K562 (cell line): ENCODE measurements at regions not wholly inside any gene's neighbourhood (a gene's known extent, or its start where the extent isn't known, plus 50 kb on each side); places are given as distances from the start of the nearest gene placed in this dataset.
A peak's percentile ranks its signal among the peaks of the same experiment; 100 is the strongest.
"Not testable (repeated sequence)": the region's sequence is repeated elsewhere in the genome, so short reads cannot be mapped to it uniquely, and the experiment has no call there.

Experiments used
- ATAC-seq: fragments of 200-7000 bp; cut with Tn5 transposase; 3 replicates; pipeline ENCODE4 v1.9.1; 2020; ENCODE audit warnings: moderate library complexity
- BruUV-seq: library from RNA; stranded (reverse); fragments of 400-500 nt; replicated peaks from 2 replicates; lab custom pipeline; 2021; lab: Mats Ljungman, UMichigan
- CTCF ChIA-PET: fragments of 300-600 bp; formaldehyde crosslinking; extraction: SDS; loops from one replicate; lab custom pipeline; 2021; ENCODE audit warnings: low intra/inter-chr PET ratio; lab: Yijun Ruan, JAX
- POLR2A ChIA-PET: fragments of 300-600, 350-650 bp; sonication (Branson Sonifier 250); formaldehyde crosslinking; extraction: SDS; loops from one replicate; lab custom pipeline; 2021; ENCODE audit warnings: antibody characterized with exemption, inconsistent platforms; lab: Yijun Ruan, JAX
- DNase-seq, 4 experiments: peaks; one replicate each; pipeline versions ENCODE4 v3.0.0 to v3.0.0-alpha.2; 2011 to 2018; ENCODE audit warnings: low spot score in 3 of 4, mixed read lengths in 3 of 4; ENCODE audit errors: extremely low read depth in 1 of 4
- FAIRE-seq: peaks from 2 replicates; lab custom pipeline; 2011; peaks lifted over from hg19 to GRCh38; lab: Jason Lieb, UNC
- H2AFZ ChIP-seq: 2 replicates; pipeline ENCODE4 v1.6.0; 2011; ENCODE audit warnings: low read depth, low read length, control low read depth, inconsistent platforms
- H3K27ac ChIP-seq: fragments of 200-600 bp; 3 replicates; pipeline ENCODE4 v1.8.0; 2011; ENCODE audit warnings: low read depth, mild to moderate bottlenecking, control low read depth, inconsistent platforms, low read length, moderate library complexity, mixed read lengths; ENCODE audit errors: extremely low read depth
- H3K27me3 ChIP-seq, 2 experiments: fragments of 300-600 bp in 1 of 2; 2 replicates in 1 of 2; 3 replicates in 1 of 2; pipeline versions ENCODE4 v1.6.0 to v1.8.0; 2011; ENCODE audit warnings: inconsistent platforms in 2 of 2, low read length in 2 of 2, mild to moderate bottlenecking in 1 of 2, mixed read lengths in 1 of 2, moderate library complexity in 1 of 2; ENCODE audit not compliant: control insufficient read depth in 2 of 2, insufficient read depth in 2 of 2
- H3K36me3 ChIP-seq: fragments of 300-600 bp; 3 replicates; pipeline ENCODE4 v1.8.0; 2011; ENCODE audit warnings: mild to moderate bottlenecking, low read length, inconsistent platforms; ENCODE audit not compliant: control insufficient read depth, insufficient read depth
- H3K4me1 ChIP-seq, 2 experiments: fragments of 200-600 bp in 1 of 2; replicated peaks in 1 of 2; 2 replicates in 1 of 2; 3 replicates in 1 of 2; pipeline versions ENCODE4 v1.5.1 to v1.8.0; 2011; ENCODE audit warnings: inconsistent platforms in 2 of 2, low read length in 2 of 2, mild to moderate bottlenecking in 1 of 2, mixed read lengths in 1 of 2, moderate library complexity in 1 of 2; ENCODE audit not compliant: control insufficient read depth in 2 of 2, insufficient read depth in 2 of 2
- H3K4me2 ChIP-seq: 2 replicates; pipeline ENCODE4 v1.6.1; 2011; ENCODE audit warnings: low read length, control low read depth, inconsistent platforms, mixed read lengths; ENCODE audit not compliant: insufficient read depth
- H3K4me3 ChIP-seq: fragments of 200-600 bp; sonication (generic), shearing (Covaris generic); 2 replicates; pipeline ENCODE4 v1.5.1; 2016; ENCODE audit warnings: control low read depth, inconsistent platforms
- H3K79me2 ChIP-seq: fragments of 200-600 bp; 3 replicates; pipeline ENCODE4 v1.8.0; 2011; ENCODE audit warnings: low read length, inconsistent platforms; ENCODE audit not compliant: control insufficient read depth, insufficient read depth
- H3K9ac ChIP-seq, 2 experiments: 2 replicates each; pipeline versions ENCODE4 v1.6.0 to v1.6.1; 2011; ENCODE audit warnings: low read depth in 2 of 2, low read length in 2 of 2, control low read depth in 1 of 2, inconsistent platforms in 1 of 2, mild to moderate bottlenecking in 1 of 2, mixed read lengths in 1 of 2; ENCODE audit not compliant: insufficient read depth in 1 of 2
- H3K9me1 ChIP-seq: one replicate; pipeline ENCODE4 v1.6.0; 2011; ENCODE audit warnings: inconsistent platforms, mild to moderate bottlenecking, low read length, moderate library complexity; ENCODE audit not compliant: control insufficient read depth, insufficient read depth
- H3K9me3 ChIP-seq: replicated peaks from 2 replicates; pipeline ENCODE4 v1.5.1; 2011; ENCODE audit warnings: low read depth, low read length, inconsistent platforms; ENCODE audit not compliant: control insufficient read depth, insufficient read depth
- H4K20me1 ChIP-seq: replicated peaks from 2 replicates; pipeline ENCODE4 v1.6.1; 2011; ENCODE audit warnings: low read length, inconsistent platforms, mixed read lengths; ENCODE audit not compliant: control insufficient read depth, insufficient read depth
- BACH1 ChIP-seq: fragments of 200-800 bp; sonication (Bioruptor generic); IDR thresholded peaks from 2 replicates; pipeline ENCODE4 v1.6.1; 2016; ENCODE audit warnings: missing genetic modification characterization, missing compliant biosample characterization
- BRF1 ChIP-seq: IDR thresholded peaks from 3 replicates; pipeline ENCODE4 v1.6.1; 2011; ENCODE audit warnings: borderline replicate concordance, mild to moderate bottlenecking; ENCODE audit not compliant: insufficient read length; ENCODE audit errors: extremely low read depth
- MCM3 ChIP-seq: fragments of 450-650 bp; IDR thresholded peaks from 2 replicates; pipeline ENCODE4 v1.6.1; 2016
- NFE2L1 ChIP-seq: fragments of 450-650 bp; IDR thresholded peaks from 2 replicates; pipeline ENCODE4 v1.6.1; 2016; ENCODE audit warnings: missing genetic modification characterization, low read depth, mild to moderate bottlenecking, missing compliant biosample characterization, moderate library complexity, borderline replicate concordance
- NR4A1 ChIP-seq, 2 experiments: fragments of 250-450 bp in 1 of 2; fragments of 450-650 bp in 1 of 2; sonication (Bioruptor Pico) in 1 of 2; IDR thresholded peaks; 2 replicates each; pipeline versions ENCODE4 v1.4.0 to v1.6.1; 2016 to 2020; ENCODE audit warnings: mild to moderate bottlenecking in 2 of 2, missing compliant biosample characterization in 1 of 2, missing genetic modification characterization in 1 of 2, moderate library complexity in 1 of 2
- PHF8 ChIP-seq: fragments of 200-600 bp; sonication (generic); IDR thresholded peaks from 2 replicates; pipeline ENCODE4 v1.6.1; 2012; ENCODE audit warnings: mixed run types, mild to moderate bottlenecking, inconsistent platforms, low read length, moderate library complexity, borderline replicate concordance
- SAFB2 ChIP-seq: fragments of 200-400 bp; formaldehyde crosslinking; IDR thresholded peaks from 2 replicates; pipeline ENCODE4 v1.6.1; 2018; ENCODE audit warnings: borderline replicate concordance, low read length, low read depth, moderate library complexity; ENCODE audit not compliant: severe bottlenecking
- STAT5A ChIP-seq: IDR thresholded peaks from 2 replicates; pipeline ENCODE4 v1.6.1; 2012; ENCODE audit warnings: low read length, inconsistent platforms, borderline replicate concordance
- WGBS: fragments of 100-300 bp; shearing (Covaris generic); methylation state at CpG from one replicate; pipeline ENCODE4 v1.1.6; 2016; ENCODE audit warnings: low coverage, mixed read lengths; ENCODE audit not compliant: insufficient coverage; ENCODE audit errors: missing lambda C conversion rate; 5-methylcytosine and 5-hydroxymethylcytosine counted together
- in situ Hi-C: fragments of 300-500 bp; cut with MboI; formaldehyde crosslinking; loops from 4 replicates; pipeline ENCODE4 v1.15.0; 2018; ENCODE audit warnings: inconsistent platforms, mixed read lengths
- intact Hi-C: fragments of 100-400 bp; cut with micrococcal nuclease; formaldehyde crosslinking; loops from 2 replicates; pipeline ENCODE4 v1.14.2; 2022

DNA sequence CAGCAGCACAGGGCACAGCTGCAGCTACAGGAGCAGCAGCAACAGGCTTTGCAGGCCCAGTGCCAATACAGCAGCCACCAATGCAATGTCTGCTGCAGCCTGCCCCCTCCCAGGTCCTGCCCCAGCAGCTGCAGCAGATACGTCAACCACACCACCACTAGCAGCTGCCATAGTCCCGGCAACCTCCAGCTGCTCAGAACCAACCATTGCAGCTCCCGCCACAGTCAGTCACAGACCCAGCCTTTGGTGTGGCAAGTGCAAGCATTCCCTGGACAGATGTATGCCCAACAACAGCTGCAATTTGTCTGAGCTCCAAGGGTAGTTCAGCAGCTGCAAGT is 53.3 kb upstream of the TUBA3E start:
- DNase-seq (no peak), ATAC-seq (peak; percentile 11; the same call in 2 of the 3 replicates), FAIRE-seq (no peak)
- H3K27ac ChIP-seq = no peak overlapping the region
- H3K79me2 ChIP-seq = no peaks in the 10 kb centered on the region
- H3K4me2 ChIP-seq = no peak overlapping the region
- CTCF ChIA-PET = no interaction called here
- TF ChIP-seq BACH1 (tag) = no peak
- no peak for TF ChIP-seq PHF8
- TF ChIP-seq SAFB2 = no peak
- no peak for TF ChIP-seq MCM3
- TF ChIP-seq STAT5A = no peak
- no peak for TF ChIP-seq NR4A1 (CRISPR knock-in tag; IDR thresholded peaks at IDR 0.05)
- TF ChIP-seq NR4A1 (tag; IDR thresholded peaks at IDR 0.05) = no peak
- no peak for TF ChIP-seq NFE2L1 (tag)
- TF ChIP-seq BRF1 = no peak
- TF ChIP-seq, all 486 proteins: peak for 0
- Histone ChIP-seq H3K27me3 (peaks cover 21 to 43% of the 10 kb centered on the region in 2 experiments), H3K36me3 (no peaks in the 10 kb centered on the region), H3K9me1 (no peaks in the 10 kb centered on the region), H4K20me1 (no peaks in the 10 kb centered on the region), H3K4me1 (peaks cover 0 to 19% of the 10 kb centered on the region in 2 experiments; a peak in 2 of 5 replicates), H3K4me3 (no peak overlapping the region), H3K9ac (no peak overlapping the region), H2AFZ (no peak overlapping the region), H3K9me3 (no peaks in the 10 kb centered on the region)
- intact Hi-C loops = no loop called here
- BruUV-seq = no TSS peak
- POLR2A ChIA-PET = interaction anchor here (0.6 to 1.4 kb wide), 2 partner anchors 8 to 91 kb away, joined by 3 to 4 read pairs; partner anchors contain the start of gene IMP4
- 0% methylated on average over 1 of the region's 3 CpGs for WGBS
- in situ Hi-C loops = no loop called here

DNA sequence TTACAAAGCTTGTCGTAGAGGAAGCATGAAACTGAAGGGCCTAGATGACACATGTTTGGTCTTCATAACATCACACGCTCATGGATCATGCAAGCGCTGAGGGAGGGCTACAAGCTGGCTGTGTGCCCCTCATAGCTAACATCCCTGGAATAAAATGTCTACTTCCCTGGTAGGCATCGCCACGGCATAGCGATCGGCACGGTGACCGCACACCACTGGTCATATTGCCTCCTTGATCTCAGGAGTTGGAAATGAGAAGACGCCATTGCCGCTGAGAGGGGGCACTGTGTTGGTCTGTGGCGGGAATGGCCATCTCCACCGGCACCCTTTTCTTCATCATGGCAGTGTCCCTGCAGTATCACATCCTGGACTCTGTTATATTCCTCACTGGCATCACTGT is 50.1 kb upstream of the TUBA3E start:
- Histone ChIP-seq H3K4me1 (peaks cover 0 to 16% of the 10 kb centered on the region in 2 experiments; a peak in 2 of 5 replicates), H3K27me3 (peaks cover 16 to 43% of the 10 kb centered on the region in 2 experiments)
- BruUV-seq, H3K36me3 ChIP-seq, FAIRE-seq, H3K9me3 ChIP-seq, H3K4me2 ChIP-seq, ATAC-seq, H2AFZ ChIP-seq, H4K20me1 ChIP-seq, intact Hi-C loops, H3K79me2 ChIP-seq, CTCF ChIA-PET, H3K4me3 ChIP-seq, H3K9ac ChIP-seq, DNase-seq, H3K27ac ChIP-seq, H3K9me1 ChIP-seq: not testable (repeated sequence)
- in situ Hi-C loops = loop anchor here (5.0 kb wide), 1 partner anchor 1149 kb away; no protein-coding TSS in a partner anchor
- POLR2A ChIA-PET = interaction anchor here (1.0 kb wide), 1 partner anchor 10 kb away, joined by 3 read pairs; no protein-coding TSS in a partner anchor
- 5% methylated on average over 12 of the region's 13 CpGs for WGBS
